NB4 (cell line): ENCODE measurements at regions not wholly inside any gene's neighbourhood (a gene's known extent, or its start where the extent isn't known, plus 50 kb on each side); places are given as distances from the start of the nearest gene placed in this dataset.

ENCODE experiments used
- MYC ChIP-seq: IDR thresholded peaks from 2 replicates; pipeline ENCODE4 v1.6.1; 2011; ENCODE audit warnings: low read depth, low read length
- POLR2A ChIP-seq: IDR thresholded peaks from 2 replicates; pipeline ENCODE4 v1.6.1; 2011; ENCODE audit warnings: mild to moderate bottlenecking; ENCODE audit not compliant: insufficient read length; ENCODE audit errors: extremely low read depth
- TF ChIP-seq, protein P1 (sequence below): IDR thresholded peaks from one replicate; pipeline ENCODE4 v1.5.1; 2012; ENCODE audit warnings: low read depth, low read length

DNA sequence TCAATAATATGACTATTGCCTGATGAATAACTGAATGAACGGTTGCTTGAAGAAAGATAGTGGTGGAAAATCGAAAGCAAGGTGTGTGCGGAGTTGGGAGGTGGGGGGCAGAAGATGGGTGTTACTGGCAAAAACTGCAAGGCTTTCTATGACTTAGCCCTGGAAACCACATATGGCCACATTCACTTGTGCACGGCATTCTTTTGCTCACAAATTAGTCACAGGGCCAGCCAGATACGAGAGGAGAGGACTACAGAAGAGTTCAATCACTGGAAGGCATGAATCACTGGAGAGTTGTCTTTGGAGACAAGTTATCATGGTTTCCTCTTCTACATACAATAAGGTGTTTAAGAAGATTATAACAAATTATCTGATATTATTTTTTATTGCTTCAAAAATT, 626.5 kb upstream of the CPEB2 start:
- TF ChIP-seq POLR2A (no peak), MYC (no peak)
- TF ChIP-seq, protein P1, sequence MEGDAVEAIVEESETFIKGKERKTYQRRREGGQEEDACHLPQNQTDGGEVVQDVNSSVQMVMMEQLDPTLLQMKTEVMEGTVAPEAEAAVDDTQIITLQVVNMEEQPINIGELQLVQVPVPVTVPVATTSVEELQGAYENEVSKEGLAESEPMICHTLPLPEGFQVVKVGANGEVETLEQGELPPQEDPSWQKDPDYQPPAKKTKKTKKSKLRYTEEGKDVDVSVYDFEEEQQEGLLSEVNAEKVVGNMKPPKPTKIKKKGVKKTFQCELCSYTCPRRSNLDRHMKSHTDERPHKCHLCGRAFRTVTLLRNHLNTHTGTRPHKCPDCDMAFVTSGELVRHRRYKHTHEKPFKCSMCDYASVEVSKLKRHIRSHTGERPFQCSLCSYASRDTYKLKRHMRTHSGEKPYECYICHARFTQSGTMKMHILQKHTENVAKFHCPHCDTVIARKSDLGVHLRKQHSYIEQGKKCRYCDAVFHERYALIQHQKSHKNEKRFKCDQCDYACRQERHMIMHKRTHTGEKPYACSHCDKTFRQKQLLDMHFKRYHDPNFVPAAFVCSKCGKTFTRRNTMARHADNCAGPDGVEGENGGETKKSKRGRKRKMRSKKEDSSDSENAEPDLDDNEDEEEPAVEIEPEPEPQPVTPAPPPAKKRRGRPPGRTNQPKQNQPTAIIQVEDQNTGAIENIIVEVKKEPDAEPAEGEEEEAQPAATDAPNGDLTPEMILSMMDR = no peak
